MM.1S (cell line): ENCODE measurements at regions not wholly inside any gene's neighbourhood (a gene's known extent, or its start where the extent isn't known, plus 50 kb on each side); places are given as distances from the start of the nearest gene placed in this dataset.

ENCODE experiments used
- EZH2 ChIP-seq: fragments of 300-600 bp; sonication (generic); optimal IDR thresholded peaks from 2 replicates; pipeline ENCODE3; 2017; ENCODE audit warnings: low read depth, mild to moderate bottlenecking, antibody characterized with exemption, low read length, mixed read lengths
- TF ChIP-seq, protein P1 (sequence below): fragments of 300-600 bp; sonication (generic); IDR thresholded peaks from 2 replicates; pipeline ENCODE4 v1.5.1; 2016; ENCODE audit warnings: antibody characterized with exemption, low read length, mixed read lengths

- TF ChIP-seq, protein P1, sequence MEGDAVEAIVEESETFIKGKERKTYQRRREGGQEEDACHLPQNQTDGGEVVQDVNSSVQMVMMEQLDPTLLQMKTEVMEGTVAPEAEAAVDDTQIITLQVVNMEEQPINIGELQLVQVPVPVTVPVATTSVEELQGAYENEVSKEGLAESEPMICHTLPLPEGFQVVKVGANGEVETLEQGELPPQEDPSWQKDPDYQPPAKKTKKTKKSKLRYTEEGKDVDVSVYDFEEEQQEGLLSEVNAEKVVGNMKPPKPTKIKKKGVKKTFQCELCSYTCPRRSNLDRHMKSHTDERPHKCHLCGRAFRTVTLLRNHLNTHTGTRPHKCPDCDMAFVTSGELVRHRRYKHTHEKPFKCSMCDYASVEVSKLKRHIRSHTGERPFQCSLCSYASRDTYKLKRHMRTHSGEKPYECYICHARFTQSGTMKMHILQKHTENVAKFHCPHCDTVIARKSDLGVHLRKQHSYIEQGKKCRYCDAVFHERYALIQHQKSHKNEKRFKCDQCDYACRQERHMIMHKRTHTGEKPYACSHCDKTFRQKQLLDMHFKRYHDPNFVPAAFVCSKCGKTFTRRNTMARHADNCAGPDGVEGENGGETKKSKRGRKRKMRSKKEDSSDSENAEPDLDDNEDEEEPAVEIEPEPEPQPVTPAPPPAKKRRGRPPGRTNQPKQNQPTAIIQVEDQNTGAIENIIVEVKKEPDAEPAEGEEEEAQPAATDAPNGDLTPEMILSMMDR, result no peak
- TF ChIP-seq EZH2, result no peak
Observed at GRCh38 chr6:81172056-81172740, 580.3 kb downstream of the TENT5A start.
